MM.1S (cell line): ENCODE measurements at regions not wholly inside any gene's neighbourhood (a gene's known extent, or its start where the extent isn't known, plus 50 kb on each side); places are given as distances from the start of the nearest gene placed in this dataset.

ENCODE experiments used
- CTCF ChIP-seq: fragments of 300-600 bp; sonication (generic); IDR thresholded peaks from 2 replicates; pipeline ENCODE4 v1.5.1; 2016; ENCODE audit warnings: antibody characterized with exemption, low read length, mixed read lengths
- EZH2phosphoT487 ChIP-seq: fragments of 300-600 bp; sonication (generic); IDR thresholded peaks from 2 replicates; pipeline ENCODE4 v1.6.1; 2018; ENCODE audit warnings: antibody characterized with exemption, low read length

- TF ChIP-seq CTCF, result no peak
- no peak for TF ChIP-seq EZH2phosphoT487
Observed at GRCh38 chr5:171586436-171586835, 167.0 kb downstream of the FGF18 start.
